ENCODE measurements at regions not wholly inside any gene's neighbourhood (a gene's known extent, or its start where the extent isn't known, plus 50 kb on each side); places are given as distances from the start of the nearest gene placed in this dataset.
"Not testable (repeated sequence)": the region's sequence is repeated elsewhere in the genome, so short reads cannot be mapped to it uniquely, and the experiment has no call there.

GRCh38 chr1:242593756-242594155 lies 69.3 kb upstream of the PLD5 start:
- DNase-seq; in situ Hi-C loops (cut with HindIII; ENCODE audit: low pct_ligation_motif_present, low pct_unique_long_range_greater_than_20kb, low sequenced_read_pairs): not testable (repeated sequence)

DNA sequence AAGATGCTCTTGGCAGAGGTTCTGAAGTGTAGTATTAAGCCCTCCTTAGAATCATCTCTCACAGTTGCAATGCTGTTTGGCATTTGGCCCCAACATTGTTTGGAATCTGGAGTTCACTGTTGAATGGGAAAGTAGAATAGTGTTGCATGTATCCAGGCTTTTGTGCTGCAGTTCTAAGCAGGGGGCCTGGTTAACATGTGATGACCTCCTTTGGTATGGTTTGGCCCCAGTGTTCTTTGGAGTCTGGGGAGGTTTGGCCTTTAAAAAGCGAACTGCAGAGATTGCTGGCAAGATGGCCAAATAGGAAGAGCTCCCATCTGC lies 61.8 kb upstream of the PLD5 start:
- in situ Hi-C loops (cut with HindIII; ENCODE audit: low pct_ligation_motif_present, low pct_unique_long_range_greater_than_20kb, low sequenced_read_pairs) = no loop called here
- DNase-seq = no peak

- in situ Hi-C loops (cut with HindIII; ENCODE audit: low pct_ligation_motif_present, low pct_unique_long_range_greater_than_20kb, low sequenced_read_pairs) = no loop called here
- DNase-seq = no peak
These were observed 61.3 kb upstream of the PLD5 start for GRCh38 chr1:242585616-242586359.

GRCh38 chr1:242582669-242583068 lies 58.2 kb upstream of the PLD5 start:
- in situ Hi-C loops (cut with HindIII; ENCODE audit: low pct_ligation_motif_present, low pct_unique_long_range_greater_than_20kb, low sequenced_read_pairs) = no loop called here
- DNase-seq = no peak

- no peak for DNase-seq
- in situ Hi-C loops (cut with HindIII; ENCODE audit: low pct_ligation_motif_present, low pct_unique_long_range_greater_than_20kb, low sequenced_read_pairs) = no loop called here
These were observed 55.2 kb upstream of the PLD5 start for GRCh38 chr1:242579528-242580235.

All from ACHN (cell line).